H1 (cell line): ENCODE measurements at regions not wholly inside any gene's neighbourhood (a gene's known extent, or its start where the extent isn't known, plus 50 kb on each side); places are given as distances from the start of the nearest gene placed in this dataset.
A peak's percentile ranks its signal among the peaks of the same experiment; 100 is the strongest.

Experiments
- CTCF ChIA-PET: fragments of 300-600 bp; sonication (Branson Sonifier 250); formaldehyde crosslinking; loops from one replicate; lab custom pipeline; 2021; ENCODE audit not compliant: partially characterized antibody; lab: Charles Lee
- POLR2A ChIA-PET: fragments of 300-600 bp; sonication (Branson Sonifier 250); formaldehyde crosslinking; loops from one replicate; lab custom pipeline; 2021; ENCODE audit warnings: inconsistent platforms; ENCODE audit not compliant: partially characterized antibody; lab: Charles Lee
- DNase-seq, 2 experiments: peaks; one replicate each; pipeline versions ENCODE4 v3.0.0 to v3.0.0-alpha.2; 2010 to 2022; ENCODE audit warnings: low spot score in 2 of 2, low read depth in 1 of 2, mixed read lengths in 1 of 2
- FAIRE-seq: peaks from 2 replicates; lab custom pipeline; 2011; peaks lifted over from hg19 to GRCh38; lab: Jason Lieb, UNC
- H2AFZ ChIP-seq: 2 replicates; pipeline ENCODE4 v1.8.1; 2012; ENCODE audit warnings: low read length, inconsistent platforms
- H2AK5ac ChIP-seq: 2 replicates; pipeline ENCODE4 v1.6.1; 2013; ENCODE audit warnings: low read depth, low read length
- H2BK120ac ChIP-seq: replicated peaks from 2 replicates; pipeline ENCODE3; 2013; ENCODE audit warnings: low read depth, low read length, inconsistent platforms
- H2BK12ac ChIP-seq: 2 replicates; pipeline ENCODE4 v1.6.1; 2013; ENCODE audit warnings: low read depth, low read length
- H2BK15ac ChIP-seq: 2 replicates; pipeline ENCODE4 v1.6.1; 2013; ENCODE audit warnings: low read length
- H2BK20ac ChIP-seq: 2 replicates; pipeline ENCODE4 v1.6.1; 2013; ENCODE audit warnings: low read length
- H2BK5ac ChIP-seq: 2 replicates; pipeline ENCODE4 v1.6.1; 2013; ENCODE audit warnings: low read depth, low read length
- H3K14ac ChIP-seq: 2 replicates; pipeline ENCODE4 v1.6.1; 2013; ENCODE audit warnings: inconsistent platforms; ENCODE audit not compliant: insufficient read length
- H3K18ac ChIP-seq: 2 replicates; pipeline ENCODE4 v1.6.1; 2013; ENCODE audit warnings: low read length; ENCODE audit errors: extremely low read depth
- H3K23ac ChIP-seq: 2 replicates; pipeline ENCODE4 v1.6.1; 2013; ENCODE audit warnings: inconsistent platforms; ENCODE audit not compliant: insufficient read length
- H3K23me2 ChIP-seq: 2 replicates; pipeline ENCODE4 v1.6.1; 2013; ENCODE audit warnings: low read depth, low read length
- H3K27ac ChIP-seq: 2 replicates; pipeline ENCODE4 v1.6.1; 2011; ENCODE audit warnings: low read depth, low read length, inconsistent platforms
- H3K27me3 ChIP-seq, 4 experiments: replicated peaks in 1 of 4; 1 replicate in 1 of 4; 2 replicates in 3 of 4; pipeline versions ENCODE4 v1.6.1 to v1.8.1; 2011 to 2013; ENCODE audit warnings: low read length in 3 of 4, mild to moderate bottlenecking in 3 of 4, inconsistent platforms in 2 of 4, mixed read lengths in 2 of 4, moderate library complexity in 1 of 4; ENCODE audit not compliant: control insufficient read depth in 3 of 4, insufficient read depth in 3 of 4; ENCODE audit errors: extremely low read depth in 1 of 4
- H3K36me3 ChIP-seq, 4 experiments: 2 replicates each; pipeline versions ENCODE4 v1.6.1 to v1.8.1; 2011 to 2013; ENCODE audit warnings: mild to moderate bottlenecking in 4 of 4, low read length in 3 of 4, moderate library complexity in 2 of 4, control low read depth in 1 of 4, inconsistent platforms in 1 of 4; ENCODE audit not compliant: insufficient read depth in 4 of 4, control insufficient read depth in 2 of 4
- H3K4ac ChIP-seq: replicated peaks from 2 replicates; pipeline ENCODE3; 2013; ENCODE audit warnings: low read length, low read depth, mixed read lengths, inconsistent platforms; ENCODE audit not compliant: insufficient read length
- H3K4me1 ChIP-seq, 4 experiments: replicated peaks in 1 of 4; 1 replicate in 1 of 4; 2 replicates in 3 of 4; pipeline versions ENCODE4 v1.6.1 to v1.8.1; 2011 to 2013; ENCODE audit warnings: low read length in 3 of 4, inconsistent platforms in 2 of 4, mixed read lengths in 1 of 4; ENCODE audit not compliant: insufficient read depth in 4 of 4, control insufficient read depth in 3 of 4
- H3K4me2 ChIP-seq, 2 experiments: 2 replicates each; pipeline versions ENCODE4 v1.6.1 to v1.8.1; 2011 to 2013; ENCODE audit warnings: low read depth in 2 of 2, low read length in 2 of 2, control low read depth in 1 of 2, inconsistent platforms in 1 of 2, mild to moderate bottlenecking in 1 of 2; ENCODE audit not compliant: insufficient read depth in 1 of 2
- H3K4me3 ChIP-seq, 4 experiments: fragments of 200-600, 300-600 bp in 1 of 4; sonication (generic), shearing (Covaris generic), sonication (Bioruptor Twin) in 1 of 4; 2 replicates each; pipeline versions ENCODE4 v1.5.1 to v1.8.1; 2011 to 2016; ENCODE audit warnings: low read length in 4 of 4, low read depth in 3 of 4, control low read depth in 2 of 4, inconsistent platforms in 2 of 4, mild to moderate bottlenecking in 2 of 4, mixed read lengths in 1 of 4, moderate library complexity in 1 of 4; ENCODE audit not compliant: insufficient read depth in 2 of 4; ENCODE audit errors: extremely low read depth in 1 of 4
- H3K56ac ChIP-seq: replicated peaks from 2 replicates; pipeline ENCODE3; 2013; ENCODE audit warnings: low read depth, mild to moderate bottlenecking, mixed read lengths, low read length, inconsistent platforms; ENCODE audit not compliant: insufficient read length
- H3K79me1 ChIP-seq: 2 replicates; pipeline ENCODE4 v1.6.1; 2013; ENCODE audit warnings: low read depth, low read length, control low read depth
- H3K79me2 ChIP-seq, 2 experiments: 2 replicates each; pipeline versions ENCODE4 v1.6.1 to v1.8.1; 2012 to 2013; ENCODE audit warnings: low read length in 2 of 2, mild to moderate bottlenecking in 2 of 2, inconsistent platforms in 1 of 2; ENCODE audit not compliant: insufficient read depth in 2 of 2, control insufficient read depth in 1 of 2
- H3K9ac ChIP-seq, 4 experiments: replicated peaks in 1 of 4; 1 replicate in 1 of 4; 2 replicates in 3 of 4; pipeline versions ENCODE4 v1.6.1 to v1.8.1; 2011 to 2013; ENCODE audit warnings: low read depth in 3 of 4, low read length in 3 of 4, control low read depth in 2 of 4, mild to moderate bottlenecking in 2 of 4, moderate library complexity in 2 of 4, inconsistent platforms in 1 of 4; ENCODE audit errors: extremely low read depth in 1 of 4
- H3K9me3 ChIP-seq, 2 experiments: 2 replicates each; pipeline versions ENCODE4 v1.6.1 to v1.8.1; 2012 to 2013; ENCODE audit warnings: mild to moderate bottlenecking in 2 of 2, moderate library complexity in 2 of 2, control low read depth in 1 of 2, inconsistent platforms in 1 of 2, low read depth in 1 of 2, low read length in 1 of 2, mixed read lengths in 1 of 2; ENCODE audit not compliant: insufficient read depth in 2 of 2
- H4K20me1 ChIP-seq, 2 experiments: replicated peaks in 1 of 2; 2 replicates each; pipeline versions ENCODE3 to v1.8.1; 2011 to 2013; ENCODE audit warnings: inconsistent platforms in 2 of 2, low read length in 2 of 2, mild to moderate bottlenecking in 1 of 2; ENCODE audit not compliant: insufficient read depth in 2 of 2, control insufficient read depth in 1 of 2
- H4K5ac ChIP-seq: 2 replicates; pipeline ENCODE4 v1.6.1; 2013; ENCODE audit warnings: low read length, low read depth, mixed read lengths, inconsistent platforms; ENCODE audit not compliant: insufficient read length
- H4K8ac ChIP-seq: 2 replicates; pipeline ENCODE4 v1.8.0; 2013; ENCODE audit warnings: mild to moderate bottlenecking, moderate library complexity, low read length, inconsistent platforms; ENCODE audit not compliant: insufficient read depth; ENCODE audit errors: extremely low read depth
- H4K91ac ChIP-seq: replicated peaks from 2 replicates; pipeline ENCODE3; 2013; ENCODE audit warnings: low read length, mixed read lengths, inconsistent platforms; ENCODE audit not compliant: insufficient read length
- BCL11A ChIP-seq, 2 experiments: IDR thresholded peaks; one replicate each; pipeline ENCODE4 v1.6.1; 2011; ENCODE audit warnings: low read depth in 2 of 2, low read length in 2 of 2, mild to moderate bottlenecking in 2 of 2
- BRCA1 ChIP-seq: IDR thresholded peaks from 2 replicates; pipeline ENCODE4 v1.6.1; 2012; ENCODE audit warnings: low read depth, low read length, improper control_type of control experiment
- CHD1 ChIP-seq: IDR thresholded peaks from 2 replicates; pipeline ENCODE4 v1.6.1; 2012; ENCODE audit warnings: low read depth, low read length, improper control_type of control experiment
- CTBP2 ChIP-seq: IDR thresholded peaks from 2 replicates; pipeline ENCODE4 v1.7.0; 2011; ENCODE audit warnings: borderline replicate concordance, mild to moderate bottlenecking, moderate library complexity, mixed read lengths, low read length; ENCODE audit not compliant: insufficient read depth, insufficient read length
- E2F6 ChIP-seq: IDR thresholded peaks from 2 replicates; pipeline ENCODE4 v1.6.1; 2012; ENCODE audit warnings: inconsistent platforms
- EP300 ChIP-seq, 2 experiments: IDR thresholded peaks; 1 replicate in 1 of 2; 2 replicates in 1 of 2; pipeline ENCODE4 v1.6.1; 2011 to 2012; ENCODE audit warnings: low read depth in 2 of 2, low read length in 2 of 2, mild to moderate bottlenecking in 2 of 2, borderline replicate concordance in 1 of 2, inconsistent platforms in 1 of 2, moderate library complexity in 1 of 2
- JUN ChIP-seq: IDR thresholded peaks from 2 replicates; pipeline ENCODE4 v1.6.1; 2011; ENCODE audit warnings: low read depth, mild to moderate bottlenecking, improper control_type of control experiment, low read length
- JUND ChIP-seq: IDR thresholded peaks from 2 replicates; pipeline ENCODE4 v1.6.1; 2011; ENCODE audit warnings: mild to moderate bottlenecking, improper control_type of control experiment, low read length
- KDM1A ChIP-seq: fragments of 200-600, 300-600 bp; sonication (generic); IDR thresholded peaks from 2 replicates; pipeline ENCODE4 v1.7.1; 2016; ENCODE audit warnings: mild to moderate bottlenecking, low read length, borderline replicate concordance
- POLR2AphosphoS5 ChIP-seq: IDR thresholded peaks from 2 replicates; pipeline ENCODE4 v1.6.1; 2011; ENCODE audit warnings: low read depth, low read length
- POU5F1 ChIP-seq: IDR thresholded peaks from 2 replicates; pipeline ENCODE4 v1.6.1; 2011; ENCODE audit warnings: low read depth, mild to moderate bottlenecking, low read length, moderate library complexity
- RBBP5 ChIP-seq: IDR thresholded peaks from 2 replicates; pipeline ENCODE4 v1.7.1; 2012; ENCODE audit warnings: low read depth, mild to moderate bottlenecking, inconsistent platforms, low read length, moderate library complexity, borderline replicate concordance
- SAP30 ChIP-seq: fragments of 300-600 bp; sonication (generic); IDR thresholded peaks from 2 replicates; pipeline ENCODE4 v1.7.1; 2012; ENCODE audit warnings: low read length, moderate library complexity, mild to moderate bottlenecking, inconsistent platforms; ENCODE audit not compliant: insufficient read depth, insufficient replicate concordance
- SIRT6 ChIP-seq: IDR thresholded peaks from one replicate; pipeline ENCODE4 v1.7.1; 2012; ENCODE audit warnings: low read length, inconsistent platforms
- SP1 ChIP-seq: IDR thresholded peaks from 2 replicates; pipeline ENCODE4 v1.6.1; 2011; ENCODE audit warnings: low read depth, low read length
- WGBS, 2 experiments: shearing (Covaris generic) in 1 of 2; methylation state at CpG; one replicate each; pipeline versions ENCODE4 v1.1.6 to v1.1.7; 2013 to 2015; ENCODE audit warnings: low lambda C conversion rate in 2 of 2, mixed read lengths in 2 of 2, inconsistent platforms in 1 of 2, low coverage in 1 of 2, missing lambda C conversion rate in 1 of 2; ENCODE audit not compliant: insufficient replicate concordance in 2 of 2, insufficient coverage in 1 of 2, insufficient read length in 1 of 2; ENCODE audit errors: extremely low coverage in 1 of 2, missing lambda C conversion rate in 1 of 2; 5-methylcytosine and 5-hydroxymethylcytosine counted together

- Histone ChIP-seq H2BK12ac (no peak overlapping the region), H4K20me1 (no peaks in the 10 kb centered on the region), H3K79me1 (no peaks in the 10 kb centered on the region), H3K9me3 (no peaks in the 10 kb centered on the region), H2BK5ac (no peak overlapping the region), H4K5ac (no peak overlapping the region), H3K18ac (peak overlapping the region; percentile 1; the same call in 1 of the 2 replicates), H3K4me3 (no peak overlapping the region), H2AFZ (peak overlapping the region; percentile 25; the same call in 1 of the 2 replicates), H3K27ac (no peak overlapping the region), H2BK20ac (no peak overlapping the region), H3K9ac (no peak overlapping the region), H3K4me2 (no peak overlapping the region), H3K23me2 (no peaks in the 10 kb centered on the region), H3K36me3 (no peaks in the 10 kb centered on the region), H3K79me2 (no peaks in the 10 kb centered on the region), H2BK15ac (no peak overlapping the region), H3K56ac (no peak overlapping the region), H3K4me1 (no peaks in the 10 kb centered on the region), H2BK120ac (no peak overlapping the region), H4K8ac (no peak overlapping the region; the same call in 1 of the 2 replicates), H2AK5ac (no peak overlapping the region), H3K23ac (no peak overlapping the region), H3K27me3 (no peaks in the 10 kb centered on the region), H3K4ac (no peak overlapping the region), H4K91ac (no peak overlapping the region), H3K14ac (no peak overlapping the region)
- no peak for DNase-seq
- ChIA-PET POLR2A (no interaction called here), CTCF (interaction anchor here (0.7 to 2.2 kb wide), 2 partner anchors 331 to 443 kb away, joined by 3 to 6 read pairs; no protein-coding TSS in a partner anchor)
- WGBS, 2 experiments, result 92% methylated on average over 3 of the region's 3 CpGs; no CpG with 5 or more reads in 1 of the 2 experiments
- FAIRE-seq, result no peak
- TF ChIP-seq SAP30 (no peak), POLR2AphosphoS5 (no peak), BRCA1 (no peak), BCL11A (IDR thresholded peaks at IDR 0.05; ENCODE audit: low read depth in 2 of 2, low read length in 2 of 2) (no peak), SIRT6 (no peak), EP300 (IDR thresholded peaks at IDR 0.05; ENCODE audit: borderline replicate concordance in 1 of 2, low read depth in 2 of 2, low read length in 2 of 2) (no peak), CTBP2 (no peak), KDM1A (no peak), POU5F1 (no peak), CHD1 (no peak), SP1 (no peak), JUND (no peak), JUN (no peak), RBBP5 (no peak), E2F6 (no peak)
These were observed 608.4 kb downstream of the ANKRD50 start for GRCh38 chr4:124104101-124104500.
